B cell (primary cell): ENCODE measurements at regions not wholly inside any gene's neighbourhood (a gene's known extent, or its start where the extent isn't known, plus 50 kb on each side); places are given as distances from the start of the nearest gene placed in this dataset.

Experiments
- EZH2 ChIP-seq: IDR thresholded peaks from 2 replicates; pipeline ENCODE4 v1.6.1; 2012; ENCODE audit warnings: borderline replicate concordance, low read depth, mild to moderate bottlenecking, moderate library complexity, low read length; ENCODE audit not compliant: insufficient read depth, poor library complexity, severe bottlenecking
- TF ChIP-seq, protein P1 (sequence below): fragments of 200-600 bp; IDR thresholded peaks from one replicate; pipeline ENCODE4 v1.8.0; 2022; ENCODE audit warnings: antibody characterized with exemption, mild to moderate bottlenecking

DNA sequence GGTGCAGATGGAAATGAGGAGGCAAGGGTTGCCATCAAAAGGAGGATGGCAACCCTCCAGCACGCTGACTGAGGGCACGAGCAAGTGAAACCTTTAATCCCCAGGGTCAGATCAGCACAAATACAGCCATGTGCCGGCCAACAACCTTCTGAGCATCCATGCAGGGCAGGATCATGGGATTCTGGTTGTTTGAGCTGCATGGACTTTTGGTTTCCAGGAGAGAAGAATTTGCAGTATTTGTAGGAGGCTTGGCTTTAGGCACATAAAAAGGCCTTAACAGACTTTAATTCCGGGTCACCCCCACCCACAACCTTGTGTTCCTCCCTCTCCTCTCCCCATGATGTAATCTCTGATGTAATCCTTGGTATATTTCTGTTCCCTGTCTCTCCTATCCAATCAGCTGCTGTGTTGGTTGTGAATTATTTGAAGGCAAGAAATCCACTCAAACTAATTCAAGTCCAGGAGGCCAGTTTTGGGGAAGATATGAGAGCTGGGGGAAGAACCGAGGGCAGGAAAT is 254.3 kb downstream of the SHQ1 start:
- TF ChIP-seq, protein P1, sequence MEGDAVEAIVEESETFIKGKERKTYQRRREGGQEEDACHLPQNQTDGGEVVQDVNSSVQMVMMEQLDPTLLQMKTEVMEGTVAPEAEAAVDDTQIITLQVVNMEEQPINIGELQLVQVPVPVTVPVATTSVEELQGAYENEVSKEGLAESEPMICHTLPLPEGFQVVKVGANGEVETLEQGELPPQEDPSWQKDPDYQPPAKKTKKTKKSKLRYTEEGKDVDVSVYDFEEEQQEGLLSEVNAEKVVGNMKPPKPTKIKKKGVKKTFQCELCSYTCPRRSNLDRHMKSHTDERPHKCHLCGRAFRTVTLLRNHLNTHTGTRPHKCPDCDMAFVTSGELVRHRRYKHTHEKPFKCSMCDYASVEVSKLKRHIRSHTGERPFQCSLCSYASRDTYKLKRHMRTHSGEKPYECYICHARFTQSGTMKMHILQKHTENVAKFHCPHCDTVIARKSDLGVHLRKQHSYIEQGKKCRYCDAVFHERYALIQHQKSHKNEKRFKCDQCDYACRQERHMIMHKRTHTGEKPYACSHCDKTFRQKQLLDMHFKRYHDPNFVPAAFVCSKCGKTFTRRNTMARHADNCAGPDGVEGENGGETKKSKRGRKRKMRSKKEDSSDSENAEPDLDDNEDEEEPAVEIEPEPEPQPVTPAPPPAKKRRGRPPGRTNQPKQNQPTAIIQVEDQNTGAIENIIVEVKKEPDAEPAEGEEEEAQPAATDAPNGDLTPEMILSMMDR, result no peak
- no peak for TF ChIP-seq EZH2
